Spinal cord (tissue), 9 donors: ENCODE measurements at regions not wholly inside any gene's neighbourhood (a gene's known extent, or its start where the extent isn't known, plus 50 kb on each side); places are given as distances from the start of the nearest gene placed in this dataset.
A peak's percentile ranks its signal among the peaks of the same experiment; 100 is the strongest.

Source experiments
- DNase-seq, 6 donors: peaks; one replicate each; pipeline versions ENCODE4 v3.0.0 to v3.0.0-alpha.2; 2013 to 2015; ENCODE audit warnings: low spot score in 6 of 6, low read depth in 4 of 6
- H3K27ac ChIP-seq: one replicate; pipeline ENCODE4 v1.5.1; 2013; ENCODE audit warnings: low read depth, low read length, control low read depth
- H3K27me3 ChIP-seq: one replicate; pipeline ENCODE4 v1.6.1; 2013; ENCODE audit warnings: low read length; ENCODE audit not compliant: control insufficient read depth, insufficient read depth
- H3K36me3 ChIP-seq: one replicate; pipeline ENCODE4 v1.6.1; 2013; ENCODE audit warnings: low read length; ENCODE audit not compliant: control insufficient read depth, insufficient read depth
- H3K4me1 ChIP-seq: one replicate; pipeline ENCODE4 v1.6.1; 2013; ENCODE audit warnings: low read length; ENCODE audit not compliant: control insufficient read depth, insufficient read depth
- H3K4me3 ChIP-seq: one replicate; pipeline ENCODE4 v1.5.1; 2013; ENCODE audit warnings: low read depth, low read length, control low read depth
- H3K9me3 ChIP-seq: one replicate; pipeline ENCODE4 v1.6.1; 2013; ENCODE audit warnings: low read length; ENCODE audit not compliant: control insufficient read depth, insufficient read depth
- WGBS: methylation state at CpG from one replicate; pipeline ENCODE4 v1.1.5; 2013; ENCODE audit warnings: missing lambda C conversion rate; ENCODE audit not compliant: insufficient coverage; 5-methylcytosine and 5-hydroxymethylcytosine counted together
- donor health status: healthy.

DNA sequence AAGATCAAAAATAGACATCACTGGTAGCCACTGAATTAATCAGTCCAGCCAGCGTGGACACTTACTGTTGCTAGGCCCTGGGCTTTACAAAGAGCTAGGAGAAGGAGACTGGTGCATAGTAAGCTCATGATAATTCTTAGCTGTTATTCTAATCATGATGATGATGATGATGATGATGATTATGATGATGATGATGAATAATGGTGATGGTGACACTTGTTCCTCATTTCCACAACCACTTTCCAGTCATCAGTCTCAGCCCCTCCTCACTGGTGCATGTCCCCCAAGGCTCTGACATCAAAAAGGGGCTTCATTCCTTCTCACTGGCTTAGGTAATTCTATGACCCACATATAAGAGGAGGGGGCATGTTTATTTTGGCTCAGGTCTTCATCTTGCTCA lies 701.0 kb downstream of the PTPRU start:
- WGBS, result no CpG with 5 or more reads among the region's 1 CpG
- no peaks in the 10 kb centered on the region for H3K27me3 ChIP-seq

DNA sequence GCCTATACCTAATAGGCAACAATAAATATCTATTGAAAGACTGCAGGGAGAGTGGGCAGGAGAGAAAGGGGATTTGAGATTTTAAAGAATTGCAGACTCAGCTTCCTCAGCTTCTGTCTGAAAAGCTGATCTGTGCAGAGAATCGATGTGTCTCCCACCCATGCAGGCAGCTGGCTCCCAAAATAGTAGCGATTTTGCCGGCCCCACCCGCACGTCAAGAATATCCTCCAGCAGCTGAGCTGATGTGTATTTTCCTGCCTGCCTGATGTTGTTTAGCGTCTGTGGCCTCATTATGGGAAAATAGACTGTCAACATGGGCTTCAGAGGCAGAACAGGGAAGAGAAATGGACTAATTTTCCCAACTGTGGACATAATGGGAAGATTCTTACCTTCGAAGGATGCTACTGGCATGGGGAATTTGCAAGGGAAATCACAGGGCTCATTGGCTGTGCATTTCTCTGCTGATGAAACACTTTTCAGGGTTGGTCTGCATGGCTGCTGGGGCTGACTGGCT lies 699.8 kb downstream of the PTPRU start:
- no peaks in the 10 kb centered on the region for H3K27me3 ChIP-seq
- WGBS, result 49% methylated on average over 7 of the region's 7 CpGs
- H3K4me1 ChIP-seq, result peaks cover 25% of the 10 kb centered on the region
- no peaks in the 10 kb centered on the region for H3K36me3 ChIP-seq
- no peak overlapping the region for H3K4me3 ChIP-seq
- no peak overlapping the region for H3K27ac ChIP-seq
- peak in 3 of 6 donors; percentile 38 to 95 (median 43) for DNase-seq
- H3K9me3 ChIP-seq, result no peaks in the 10 kb centered on the region

More for the DNA sequence above, 701.0 kb downstream of the PTPRU start:
- DNase-seq, result no peak
- no peak overlapping the region for H3K4me3 ChIP-seq
- peaks cover 20% of the 10 kb centered on the region for H3K4me1 ChIP-seq
- H3K9me3 ChIP-seq, result no peaks in the 10 kb centered on the region
- H3K27ac ChIP-seq, result no peak overlapping the region
- no peaks in the 10 kb centered on the region for H3K36me3 ChIP-seq

DNA sequence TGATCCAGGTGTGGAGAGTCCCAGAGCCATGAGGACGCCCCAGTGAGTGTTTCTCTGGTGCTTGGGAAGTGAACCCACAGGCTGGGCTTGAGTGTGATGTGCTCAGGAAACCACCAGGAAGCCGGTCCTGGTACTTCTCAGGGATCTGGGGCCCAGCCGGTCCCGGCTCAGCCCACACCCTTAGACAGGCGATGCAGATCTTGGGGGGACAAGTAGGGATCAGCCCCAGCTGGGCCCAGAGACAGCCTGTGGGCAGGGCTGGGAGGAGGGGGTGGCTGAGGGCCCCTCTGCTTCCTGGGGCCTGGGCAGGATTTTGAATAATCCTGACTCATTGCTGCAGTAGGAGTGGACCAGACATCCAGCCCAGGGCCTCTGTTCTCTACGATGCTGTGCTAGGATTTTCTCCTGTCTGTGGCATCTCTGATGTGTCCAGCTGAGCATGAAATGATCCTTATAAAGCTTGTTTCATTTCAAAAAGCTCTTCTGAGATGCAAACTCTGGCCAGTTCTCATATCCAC lies 698.0 kb downstream of the PTPRU start:
- no peaks in the 10 kb centered on the region for H3K27me3 ChIP-seq
- peaks cover 28% of the 10 kb centered on the region for H3K4me1 ChIP-seq
- H3K27ac ChIP-seq, result no peak overlapping the region
- no peaks in the 10 kb centered on the region for H3K36me3 ChIP-seq
- H3K9me3 ChIP-seq, result no peaks in the 10 kb centered on the region
- WGBS, result 78% methylated on average over 6 of the region's 6 CpGs
- no peak overlapping the region for H3K4me3 ChIP-seq
- DNase-seq, result no peak

GRCh38 chr1:29933067-29933466 lies 696.7 kb downstream of the PTPRU start:
- no peak for DNase-seq
- H3K27ac ChIP-seq, result no peak overlapping the region
- 20% methylated on average over 1 of the region's 4 CpGs for whole genome bisulfite sequencing

DNA sequence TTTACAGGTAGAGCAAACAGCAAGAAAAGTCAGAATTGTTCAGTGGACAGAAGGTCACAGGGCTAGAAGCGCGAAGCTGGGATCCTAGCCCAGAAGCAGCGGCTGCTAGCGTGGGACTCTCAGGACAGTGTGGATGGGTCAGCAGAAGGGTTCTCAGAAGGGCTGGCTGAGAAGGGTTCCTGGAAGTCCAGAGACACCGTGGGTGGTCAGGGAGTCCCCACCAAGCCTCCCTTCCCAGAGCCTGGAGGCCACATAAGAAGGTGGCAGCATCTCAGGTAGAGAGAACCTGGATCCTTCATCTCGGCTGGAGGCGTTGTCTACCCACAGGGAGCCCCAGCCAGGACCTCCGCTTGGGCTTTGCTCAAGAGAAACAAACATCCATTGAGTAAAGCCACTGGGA lies 696.3 kb downstream of the PTPRU start:
- 91% methylated on average over 8 of the region's 8 CpGs for WGBS
- H3K27me3 ChIP-seq, result no peaks in the 10 kb centered on the region
- H3K9me3 ChIP-seq, result no peaks in the 10 kb centered on the region
- H3K36me3 ChIP-seq, result no peaks in the 10 kb centered on the region
- no peak overlapping the region for H3K27ac ChIP-seq
- peaks cover 28% of the 10 kb centered on the region for H3K4me1 ChIP-seq
- no peak for DNase-seq
- no peak overlapping the region for H3K4me3 ChIP-seq

More at GRCh38 chr1:29933067-29933466, 696.7 kb downstream of the PTPRU start:
- no peaks in the 10 kb centered on the region for H3K27me3 ChIP-seq
- no peak overlapping the region for H3K4me3 ChIP-seq
- H3K36me3 ChIP-seq, result no peaks in the 10 kb centered on the region
- H3K4me1 ChIP-seq, result peaks cover 28% of the 10 kb centered on the region
- H3K9me3 ChIP-seq, result no peaks in the 10 kb centered on the region

- no peaks in the 10 kb centered on the region for H3K36me3 ChIP-seq
- H3K4me1 ChIP-seq, result peaks cover 29% of the 10 kb centered on the region
- no peak overlapping the region for H3K27ac ChIP-seq
- 50% methylated on average over 9 of the region's 13 CpGs for WGBS
- no peak overlapping the region for H3K4me3 ChIP-seq
- H3K9me3 ChIP-seq, result no peaks in the 10 kb centered on the region
- DNase-seq, result peak in 2 of 6 donors; percentile 24 to 93
- H3K27me3 ChIP-seq, result no peaks in the 10 kb centered on the region
These were observed 695.3 kb downstream of the PTPRU start for GRCh38 chr1:29931477-29932175.

DNA sequence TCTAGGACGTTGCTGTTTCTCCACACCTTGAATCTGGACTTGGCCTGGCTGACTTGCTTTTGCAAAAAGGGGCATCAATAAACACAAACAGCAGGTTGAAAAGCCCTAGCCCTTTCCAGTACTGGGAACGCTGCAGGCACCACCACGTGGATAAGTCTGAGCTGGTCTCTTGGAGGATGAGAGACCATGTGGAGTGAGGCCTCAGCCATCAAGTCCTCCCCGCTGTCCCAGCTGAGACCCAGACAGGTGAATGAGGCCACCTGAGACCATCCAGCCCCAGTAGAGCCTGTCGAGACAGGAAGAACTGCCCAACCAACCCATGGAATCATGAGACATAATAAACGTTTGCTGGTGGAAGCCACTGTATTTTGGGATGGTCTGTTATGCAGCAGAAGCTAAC lies 688.7 kb downstream of the PTPRU start:
- no peaks in the 10 kb centered on the region for H3K27me3 ChIP-seq
- no peak overlapping the region for H3K27ac ChIP-seq
- DNase-seq, result no peak
- H3K36me3 ChIP-seq, result no peaks in the 10 kb centered on the region
- WGBS, result 93% methylated on average over 4 of the region's 6 CpGs
- no peak overlapping the region for H3K4me3 ChIP-seq
- H3K9me3 ChIP-seq, result no peaks in the 10 kb centered on the region
- peaks cover 16% of the 10 kb centered on the region for H3K4me1 ChIP-seq

- Histone ChIP-seq H3K27ac (no peak overlapping the region), H3K4me1 (peaks cover 16% of the 10 kb centered on the region), H3K27me3 (no peaks in the 10 kb centered on the region), H3K4me3 (no peak overlapping the region), H3K9me3 (no peaks in the 10 kb centered on the region), H3K36me3 (no peaks in the 10 kb centered on the region)
- DNase-seq, result no peak
- 48% methylated on average over 2 of the region's 2 CpGs for WGBS
These were observed 687.7 kb downstream of the PTPRU start for GRCh38 chr1:29924017-29924431.

- Histone ChIP-seq H3K27me3 (no peaks in the 10 kb centered on the region), H3K36me3 (no peaks in the 10 kb centered on the region), H3K27ac (no peak overlapping the region), H3K4me3 (no peak overlapping the region), H3K9me3 (no peaks in the 10 kb centered on the region), H3K4me1 (peaks cover 14% of the 10 kb centered on the region)
- WGBS, result 63% methylated on average over 2 of the region's 2 CpGs
- no peak for DNase-seq
These were observed 685.4 kb downstream of the PTPRU start for GRCh38 chr1:29921741-29922140.

DNA sequence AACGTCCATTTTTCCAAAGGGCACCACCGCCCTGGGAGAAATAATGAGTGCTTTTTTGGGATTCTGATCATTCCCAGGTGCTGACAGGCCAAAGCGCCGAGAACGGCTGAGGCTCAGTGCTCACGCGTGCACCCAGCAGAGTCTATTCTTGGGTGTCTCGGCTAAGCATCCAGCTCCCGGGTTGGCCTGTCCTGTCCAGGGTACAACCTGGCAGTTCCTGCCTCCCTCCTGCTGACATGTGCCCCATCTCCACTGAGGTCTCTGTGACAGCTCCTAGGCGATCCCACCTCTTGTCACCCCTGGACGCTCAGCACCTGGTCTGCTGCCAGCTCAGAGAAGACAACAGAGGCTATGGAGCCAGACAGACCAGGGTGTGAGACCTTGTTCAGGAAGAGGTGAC lies 684.5 kb downstream of the PTPRU start:
- no peak overlapping the region for H3K27ac ChIP-seq
- no peaks in the 10 kb centered on the region for H3K9me3 ChIP-seq
- no peak for DNase-seq
- no peaks in the 10 kb centered on the region for H3K36me3 ChIP-seq
- no peak overlapping the region for H3K4me3 ChIP-seq
- 80% methylated on average over 10 of the region's 11 CpGs for WGBS
- no peaks in the 10 kb centered on the region for H3K27me3 ChIP-seq
- H3K4me1 ChIP-seq, result peaks cover 10% of the 10 kb centered on the region
